Pulmonary artery endothelial cell (primary cell): ENCODE measurements at regions not wholly inside any gene's neighbourhood (a gene's known extent, or its start where the extent isn't known, plus 50 kb on each side); places are given as distances from the start of the nearest gene placed in this dataset.
"Not testable (repeated sequence)": the region's sequence is repeated elsewhere in the genome, so short reads cannot be mapped to it uniquely, and the experiment has no call there.

Experiments
- DNase-seq: peaks from one replicate; pipeline ENCODE4 v3.0.0-alpha.2; 2011; ENCODE audit warnings: low read depth, low spot score

GRCh38 chr6:130494729-130495128, 128.9 kb downstream of the TMEM200A start:
- no peak for DNase-seq

- no peak for DNase-seq
Measured at GRCh38 chr6:130500693-130501092, 134.9 kb downstream of the TMEM200A start.

- no peak for DNase-seq
Measured at GRCh38 chr6:130503146-130503545, 137.3 kb downstream of the TMEM200A start.

- DNase-seq, result no peak
Measured at GRCh38 chr6:130505808-130506598, 140.2 kb downstream of the TMEM200A start.

- not testable (repeated sequence) for DNase-seq
Measured at GRCh38 chr6:130507005-130507665, 141.3 kb downstream of the TMEM200A start.

- no peak for DNase-seq
Measured at GRCh38 chr6:130507666-130508028, 141.8 kb downstream of the TMEM200A start.

GRCh38 chr6:130513770-130514169, 148.0 kb downstream of the TMEM200A start:
- no peak for DNase-seq

GRCh38 chr6:130514712-130515111, 148.9 kb downstream of the TMEM200A start:
- DNase-seq, result no peak

GRCh38 chr6:130515306-130515705, 149.5 kb downstream of the TMEM200A start:
- DNase-seq, result no peak

- DNase-seq, result no peak
Measured at GRCh38 chr6:130516604-130517003, 150.8 kb downstream of the TMEM200A start.

- no peak for DNase-seq
Measured at GRCh38 chr6:130517444-130517931, 151.7 kb downstream of the TMEM200A start.

- DNase-seq, result no peak
Measured at GRCh38 chr6:130518588-130518987, 152.8 kb downstream of the TMEM200A start.

- no peak for DNase-seq
Measured at GRCh38 chr6:130520221-130520620, 154.4 kb downstream of the TMEM200A start.

- no peak for DNase-seq
Measured at GRCh38 chr6:130520801-130521200, 155.0 kb downstream of the TMEM200A start.

- no peak for DNase-seq
Measured at GRCh38 chr6:130524552-130524951, 158.7 kb downstream of the TMEM200A start.

GRCh38 chr6:130525408-130525807, 159.6 kb downstream of the TMEM200A start:
- DNase-seq, result no peak

GRCh38 chr6:130526466-130526865, 160.6 kb downstream of the TMEM200A start:
- DNase-seq, result no peak

- no peak for DNase-seq
Measured at GRCh38 chr6:130527173-130527572, 161.4 kb downstream of the TMEM200A start.

GRCh38 chr6:130529569-130530149, 163.8 kb downstream of the TMEM200A start:
- no peak for DNase-seq

- no peak for DNase-seq
Measured at GRCh38 chr6:130534627-130535026, 168.8 kb downstream of the TMEM200A start.

GRCh38 chr6:130535242-130535641, 169.4 kb downstream of the TMEM200A start:
- DNase-seq, result no peak

- no peak for DNase-seq
Measured at GRCh38 chr6:130537447-130537846, 171.6 kb downstream of the TMEM200A start.
